UCSD-AML1 (cell line): ENCODE measurements at regions not wholly inside any gene's neighbourhood (a gene's known extent, or its start where the extent isn't known, plus 50 kb on each side); places are given as distances from the start of the nearest gene placed in this dataset.

Experiments used
- DNase-seq: peaks from one replicate; lab custom pipeline; 2025; ENCODE audit not compliant: unreplicated experiment; lab: John Stamatoyannopoulos, UW

GRCh38 chr5:8875722-8876121, 670.2 kb downstream of the SEMA5A start:
- no peak for DNase-seq

GRCh38 chr5:8879248-8879647, 666.6 kb downstream of the SEMA5A start:
- no peak for DNase-seq

GRCh38 chr5:8884029-8884428, 661.8 kb downstream of the SEMA5A start:
- DNase-seq = no peak

- DNase-seq = no peak
Observed at GRCh38 chr5:8892926-8893325, 652.9 kb downstream of the SEMA5A start.

- DNase-seq = no peak
Observed at GRCh38 chr5:8894031-8894430, 651.8 kb downstream of the SEMA5A start.

GRCh38 chr5:8895062-8895461, 650.8 kb downstream of the SEMA5A start:
- no peak for DNase-seq

GRCh38 chr5:8895599-8895998, 650.3 kb downstream of the SEMA5A start:
- no peak for DNase-seq

- DNase-seq = no peak
Observed at GRCh38 chr5:8897316-8897715, 648.6 kb downstream of the SEMA5A start.

GRCh38 chr5:8905021-8905420, 640.9 kb downstream of the SEMA5A start:
- no peak for DNase-seq

- no peak for DNase-seq
Observed at GRCh38 chr5:8906303-8906967, 639.4 kb downstream of the SEMA5A start.

- no peak for DNase-seq
Observed at GRCh38 chr5:8907168-8907868, 638.6 kb downstream of the SEMA5A start.

- peak; percentile 33 for DNase-seq
Observed at GRCh38 chr5:8908055-8908683, 637.7 kb downstream of the SEMA5A start.

- DNase-seq = no peak
Observed at GRCh38 chr5:8912106-8912505, 633.8 kb downstream of the SEMA5A start.

- DNase-seq = no peak
Observed at GRCh38 chr5:8913522-8913921, 632.4 kb downstream of the SEMA5A start.

- no peak for DNase-seq
Observed at GRCh38 chr5:8919096-8919495, 626.8 kb downstream of the SEMA5A start.

- DNase-seq = no peak
Observed at GRCh38 chr5:8923526-8923925, 622.3 kb downstream of the SEMA5A start.

- DNase-seq = no peak
Observed at GRCh38 chr5:8924054-8924793, 621.7 kb downstream of the SEMA5A start.

GRCh38 chr5:8930021-8930420, 615.9 kb downstream of the SEMA5A start:
- DNase-seq = no peak

GRCh38 chr5:8934455-8934854, 611.4 kb downstream of the SEMA5A start:
- no peak for DNase-seq

- no peak for DNase-seq
Observed at GRCh38 chr5:8940934-8941333, 604.9 kb downstream of the SEMA5A start.

- no peak for DNase-seq
Observed at GRCh38 chr5:8943301-8943700, 602.6 kb downstream of the SEMA5A start.

GRCh38 chr5:8944005-8944404, 601.9 kb downstream of the SEMA5A start:
- no peak for DNase-seq
